ENCODE measurements at regions not wholly inside any gene's neighbourhood (a gene's known extent, or its start where the extent isn't known, plus 50 kb on each side); places are given as distances from the start of the nearest gene placed in this dataset.

- TF ChIP-seq RBBP5 (IDR thresholded peaks at IDR 0.05; ENCODE audit: borderline replicate concordance, low read depth, low read length) (no peak), E2F6 (IDR thresholded peaks at IDR 0.05) (no peak), SRF (IDR thresholded peaks at IDR 0.05; ENCODE audit: low read depth, low read length) (no peak)
Observed at GRCh38 chr10:83824099-83824498, 315.2 kb upstream of the GHITM start (continued).
